ENCODE measurements at regions not wholly inside any gene's neighbourhood (a gene's known extent, or its start where the extent isn't known, plus 50 kb on each side); places are given as distances from the start of the nearest gene placed in this dataset.

- no peak for DNase-seq
Observed at GRCh38 chr11:45597097-45597496, 68.3 kb downstream of the CHST1 start.

- no peak for DNase-seq
Observed at GRCh38 chr11:45596571-45596970, 68.9 kb downstream of the CHST1 start.

DNA sequence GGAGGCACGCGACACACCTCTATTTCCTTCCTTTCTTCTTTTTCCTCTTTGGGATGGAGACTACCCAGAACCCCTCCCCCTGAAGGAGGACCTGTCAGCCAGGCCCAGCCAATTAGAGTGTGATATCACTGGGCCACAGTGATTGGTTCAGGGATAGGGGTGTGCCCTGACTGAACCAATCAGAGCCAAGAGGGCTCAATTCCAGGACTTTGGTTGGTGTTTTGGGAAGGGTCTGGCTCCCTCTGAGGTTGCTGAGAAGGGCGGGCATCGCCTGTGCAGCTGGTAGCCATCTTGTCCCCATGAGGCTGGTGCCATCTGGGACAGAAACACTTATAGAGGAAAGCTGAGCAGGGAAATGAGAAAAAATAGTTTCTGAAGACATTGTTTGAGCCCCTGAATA lies 71.4 kb downstream of the CHST1 start:
- no peak for DNase-seq

GRCh38 chr11:45592636-45593035 lies 72.8 kb downstream of the CHST1 start:
- DNase-seq = no peak

DNA sequence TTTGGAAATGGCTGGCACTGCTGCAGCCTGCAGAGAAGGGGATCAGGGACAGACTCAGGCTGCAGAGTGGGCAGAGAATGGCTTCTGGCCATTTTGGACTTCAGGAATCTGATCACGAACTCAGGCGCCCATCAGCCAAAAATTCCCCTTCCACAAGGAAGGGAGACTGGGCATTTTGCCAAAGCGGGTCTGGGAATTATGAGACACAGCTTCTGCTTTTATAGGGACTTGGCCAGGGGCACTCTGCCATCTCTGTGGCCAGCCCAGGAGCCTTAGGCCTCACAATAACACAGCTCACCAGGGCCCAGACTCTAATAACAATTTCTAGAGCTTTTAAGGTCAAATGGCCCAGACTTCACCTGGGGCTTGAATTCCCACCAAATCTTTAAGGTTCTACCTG lies 74.7 kb downstream of the CHST1 start:
- DNase-seq = no peak

DNA sequence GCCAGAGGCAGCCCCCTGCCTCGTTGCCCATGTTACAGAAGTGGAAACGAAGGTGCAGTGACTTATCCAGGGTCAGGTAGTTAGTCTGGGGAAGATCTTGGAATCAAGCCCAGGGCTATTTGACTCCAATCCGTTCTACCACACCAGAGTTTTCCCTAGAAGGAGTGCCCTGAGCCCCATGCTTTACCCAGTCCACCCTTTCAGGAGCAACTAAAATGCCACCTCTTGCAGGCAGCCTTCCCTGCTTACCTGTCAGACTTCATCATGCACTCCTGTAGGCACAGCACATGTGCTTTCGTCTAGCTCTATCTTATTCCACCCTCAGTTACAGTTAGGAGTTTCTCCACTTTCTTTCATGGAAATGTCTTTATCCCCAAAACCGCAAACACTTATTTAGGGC lies 80.2 kb downstream of the CHST1 start:
- no peak for DNase-seq

DNA sequence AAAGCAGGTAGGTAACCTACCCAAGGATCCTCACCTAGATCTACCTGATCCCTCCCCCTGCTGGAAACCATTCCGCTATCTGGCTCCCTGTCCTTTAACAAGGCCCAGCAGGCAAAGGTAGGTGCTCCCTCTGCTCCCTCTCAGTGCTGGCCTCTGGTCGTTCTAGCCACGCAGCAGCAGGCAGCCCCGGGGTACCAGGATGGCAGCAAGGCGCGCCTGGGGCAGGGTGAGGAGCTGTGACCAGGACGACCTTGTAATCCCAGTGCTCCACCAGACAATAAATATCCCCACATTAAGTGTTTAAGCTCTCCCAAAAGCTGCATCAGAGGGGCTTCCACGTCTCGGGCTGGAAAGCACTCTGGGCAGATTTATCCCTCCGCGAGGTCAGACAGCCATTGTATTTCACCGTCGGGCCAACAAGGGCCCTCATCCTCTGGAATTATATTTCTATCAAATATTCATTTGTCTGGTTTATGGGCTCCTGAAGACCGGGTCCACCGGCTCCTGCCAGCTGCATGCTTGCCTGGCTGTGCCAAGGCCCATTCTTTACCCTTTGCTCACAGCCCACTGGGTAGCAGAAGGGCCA lies 81.3 kb downstream of the CHST1 start:
- DNase-seq = no peak

GRCh38 chr11:45580399-45580798 lies 85.0 kb downstream of the CHST1 start:
- no peak for DNase-seq

GRCh38 chr11:45578316-45578715 lies 87.1 kb downstream of the CHST1 start:
- no peak for DNase-seq

- no peak for DNase-seq
Observed at GRCh38 chr11:45577752-45578151, 87.7 kb downstream of the CHST1 start.

- DNase-seq = no peak
Observed at GRCh38 chr11:45576461-45577215, 88.8 kb downstream of the CHST1 start.

GRCh38 chr11:45573728-45574127 lies 91.7 kb downstream of the CHST1 start:
- DNase-seq = no peak

GRCh38 chr11:45572354-45573123 lies 92.9 kb downstream of the CHST1 start:
- no peak for DNase-seq

GRCh38 chr11:45569776-45570175 lies 95.6 kb downstream of the CHST1 start:
- DNase-seq = no peak

DNA sequence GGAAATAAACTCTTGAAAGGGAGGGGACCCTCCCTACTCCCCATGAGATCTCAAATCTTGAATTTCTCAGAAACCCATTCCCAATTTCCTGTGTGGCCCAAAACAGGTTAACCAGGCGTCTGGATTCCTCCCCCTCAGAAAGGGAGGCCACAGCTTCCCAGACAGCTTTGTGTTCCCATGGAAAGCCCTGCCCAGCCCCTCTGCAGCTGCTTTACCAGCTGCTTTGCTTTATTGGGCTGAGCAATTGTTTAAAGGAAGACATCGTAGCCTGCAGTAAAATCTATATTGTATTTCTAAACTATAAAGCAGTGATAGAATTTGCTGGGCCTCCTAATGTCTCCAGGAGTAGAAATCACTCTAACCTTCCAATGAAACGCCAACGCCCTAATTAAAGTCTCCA lies 97.4 kb downstream of the CHST1 start:
- no peak for DNase-seq

- no peak for DNase-seq
Observed at GRCh38 chr11:45565446-45565988, 99.9 kb downstream of the CHST1 start.

GRCh38 chr11:45563810-45564209 lies 101.6 kb downstream of the CHST1 start:
- DNase-seq = no peak

DNA sequence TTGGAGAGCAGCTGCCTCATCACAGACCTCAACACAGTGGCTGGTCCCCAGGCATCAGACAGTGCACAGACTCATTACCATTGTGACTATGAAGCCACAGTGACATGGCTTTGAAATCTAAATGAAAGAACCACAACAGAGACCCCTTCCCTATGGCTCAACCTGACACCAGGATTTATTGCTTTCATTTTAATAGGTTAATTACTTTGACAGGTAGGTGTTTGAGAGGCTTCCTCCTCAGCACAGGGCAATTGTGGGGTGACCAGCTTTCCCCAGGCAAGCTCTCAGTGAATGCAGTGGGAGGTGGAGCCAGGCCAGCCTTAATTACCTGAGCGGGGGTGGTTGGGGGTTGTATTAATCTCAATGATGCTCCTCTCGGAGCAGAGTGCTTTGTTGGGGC lies 102.3 kb downstream of the CHST1 start:
- DNase-seq = no peak

DNA sequence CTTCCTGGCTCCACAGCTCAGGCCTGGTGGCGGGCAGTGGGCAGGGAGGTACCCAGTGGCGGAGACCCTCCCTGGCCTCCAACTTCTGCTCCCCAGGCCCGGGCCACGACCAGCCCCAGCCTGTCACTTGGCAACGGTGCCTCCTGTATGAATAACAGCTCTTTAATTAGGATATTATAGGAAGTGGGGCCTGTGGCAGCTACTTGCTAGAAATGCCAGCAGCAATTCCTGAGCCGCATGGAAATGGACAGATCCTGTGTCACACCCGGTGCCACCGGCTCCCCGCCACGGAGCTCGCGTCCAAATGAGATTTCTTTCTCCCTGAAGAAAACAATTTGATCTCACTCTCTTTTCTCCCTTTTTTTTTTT lies 104.5 kb downstream of the CHST1 start:
- DNase-seq = no peak

- no peak for DNase-seq
Observed at GRCh38 chr11:45560155-45560912, 105.1 kb downstream of the CHST1 start.

GRCh38 chr11:45556851-45557707 lies 108.3 kb downstream of the CHST1 start:
- DNase-seq = no peak

All from stimulated activated CD4-positive, alpha-beta T cell treated with anti-CD3 and anti-CD28 coated beads, Interleukin-12 subunit alpha, Interleukin-12 subunit beta, amount 100 ng/mL, for 4 hours (primary cell).